ENCODE measurements at regions not wholly inside any gene's neighbourhood (a gene's known extent, or its start where the extent isn't known, plus 50 kb on each side); places are given as distances from the start of the nearest gene placed in this dataset.

GRCh38 chr6:14999106-14999505 is 246.8 kb upstream of the JARID2 start:
- TF ChIP-seq, protein P1, sequence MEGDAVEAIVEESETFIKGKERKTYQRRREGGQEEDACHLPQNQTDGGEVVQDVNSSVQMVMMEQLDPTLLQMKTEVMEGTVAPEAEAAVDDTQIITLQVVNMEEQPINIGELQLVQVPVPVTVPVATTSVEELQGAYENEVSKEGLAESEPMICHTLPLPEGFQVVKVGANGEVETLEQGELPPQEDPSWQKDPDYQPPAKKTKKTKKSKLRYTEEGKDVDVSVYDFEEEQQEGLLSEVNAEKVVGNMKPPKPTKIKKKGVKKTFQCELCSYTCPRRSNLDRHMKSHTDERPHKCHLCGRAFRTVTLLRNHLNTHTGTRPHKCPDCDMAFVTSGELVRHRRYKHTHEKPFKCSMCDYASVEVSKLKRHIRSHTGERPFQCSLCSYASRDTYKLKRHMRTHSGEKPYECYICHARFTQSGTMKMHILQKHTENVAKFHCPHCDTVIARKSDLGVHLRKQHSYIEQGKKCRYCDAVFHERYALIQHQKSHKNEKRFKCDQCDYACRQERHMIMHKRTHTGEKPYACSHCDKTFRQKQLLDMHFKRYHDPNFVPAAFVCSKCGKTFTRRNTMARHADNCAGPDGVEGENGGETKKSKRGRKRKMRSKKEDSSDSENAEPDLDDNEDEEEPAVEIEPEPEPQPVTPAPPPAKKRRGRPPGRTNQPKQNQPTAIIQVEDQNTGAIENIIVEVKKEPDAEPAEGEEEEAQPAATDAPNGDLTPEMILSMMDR (conservative IDR thresholded peaks at IDR 0.05; ENCODE audit: low read depth, low read length), result no peak
- H3K4me3 ChIP-seq (ENCODE audit: low read depth, low read length), result no peak overlapping the region

GRCh38 chr6:15001326-15001910 is 244.5 kb upstream of the JARID2 start:
- DNase-seq (ENCODE audit: low read depth), result no peak
- TF ChIP-seq, protein P1 (conservative IDR thresholded peaks at IDR 0.05; ENCODE audit: low read depth, low read length), result no peak
- H3K4me3 ChIP-seq (ENCODE audit: low read depth, low read length), result no peak overlapping the region

More at GRCh38 chr6:14999106-14999505, 246.8 kb upstream of the JARID2 start:
- no peak for DNase-seq (ENCODE audit: low read depth)

DNA sequence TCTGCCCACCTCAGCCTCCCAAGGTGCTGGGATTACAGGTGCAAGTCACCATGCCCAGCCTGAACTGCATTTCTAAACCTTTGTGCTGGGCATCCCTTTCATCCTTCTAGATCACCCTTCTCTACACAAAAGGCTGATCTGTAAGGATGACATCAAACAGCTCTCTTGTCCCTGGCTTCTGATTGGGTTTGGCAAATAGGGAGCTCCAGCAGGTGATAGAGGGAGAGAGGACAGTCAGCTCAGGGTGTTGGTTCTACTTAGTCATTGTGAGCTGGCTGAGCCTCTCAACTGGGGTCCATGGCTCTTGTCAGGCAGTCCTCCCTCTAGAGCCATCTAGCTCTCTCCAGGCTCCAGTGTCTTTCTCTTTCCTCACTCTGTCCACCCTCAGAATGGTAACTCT is 237.6 kb upstream of the JARID2 start:
- DNase-seq (ENCODE audit: low read depth), result no peak
- no peak overlapping the region for H3K4me3 ChIP-seq (ENCODE audit: low read depth, low read length)
- TF ChIP-seq, protein P1 (conservative IDR thresholded peaks at IDR 0.05; ENCODE audit: low read depth, low read length), result no peak

DNA sequence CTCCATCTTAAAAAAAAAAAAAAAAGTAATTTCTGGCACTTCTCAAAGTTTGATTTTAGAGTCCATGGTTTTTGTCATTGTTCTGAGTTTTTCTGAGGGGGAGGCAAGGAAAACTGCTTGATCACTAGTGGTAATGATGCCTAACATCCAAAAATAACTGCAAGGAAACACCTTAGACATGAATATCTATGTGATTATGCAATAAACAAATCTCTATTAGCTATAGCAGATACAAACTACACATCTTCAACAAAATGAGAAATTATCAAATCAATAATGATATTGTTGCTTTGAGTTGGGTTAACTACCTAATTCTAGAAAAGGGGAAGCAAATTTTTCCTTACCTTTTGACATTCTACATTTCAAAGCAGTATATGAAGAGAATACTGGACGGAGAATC is 230.9 kb upstream of the JARID2 start:
- DNase-seq (ENCODE audit: low read depth), result no peak
- no peak overlapping the region for H3K4me3 ChIP-seq (ENCODE audit: low read depth, low read length)
- TF ChIP-seq, protein P1 (conservative IDR thresholded peaks at IDR 0.05; ENCODE audit: low read depth, low read length), result no peak

DNA sequence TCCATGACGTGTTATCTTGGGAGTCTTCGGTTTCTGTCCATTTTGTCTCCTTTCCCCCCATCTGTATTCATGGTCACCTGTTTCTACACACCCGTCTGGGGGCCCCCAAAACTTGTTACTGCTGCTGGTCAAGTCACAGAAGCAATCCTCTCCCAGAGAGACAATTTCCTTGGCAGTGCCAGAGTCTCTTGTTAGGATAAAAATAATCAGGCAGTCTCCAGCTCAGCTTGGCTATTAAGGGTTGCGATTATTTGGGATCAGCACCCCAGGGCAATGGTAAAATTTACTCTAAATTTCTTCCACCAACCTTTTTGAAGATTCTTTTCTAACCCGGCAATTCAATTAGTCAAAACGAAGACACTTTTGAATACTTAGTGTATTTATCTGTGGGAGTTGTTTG is 229.1 kb upstream of the JARID2 start:
- no peak overlapping the region for H3K4me3 ChIP-seq (ENCODE audit: low read depth, low read length)
- DNase-seq (ENCODE audit: low read depth), result no peak
- TF ChIP-seq, protein P1 (conservative IDR thresholded peaks at IDR 0.05; ENCODE audit: low read depth, low read length), result no peak

DNA sequence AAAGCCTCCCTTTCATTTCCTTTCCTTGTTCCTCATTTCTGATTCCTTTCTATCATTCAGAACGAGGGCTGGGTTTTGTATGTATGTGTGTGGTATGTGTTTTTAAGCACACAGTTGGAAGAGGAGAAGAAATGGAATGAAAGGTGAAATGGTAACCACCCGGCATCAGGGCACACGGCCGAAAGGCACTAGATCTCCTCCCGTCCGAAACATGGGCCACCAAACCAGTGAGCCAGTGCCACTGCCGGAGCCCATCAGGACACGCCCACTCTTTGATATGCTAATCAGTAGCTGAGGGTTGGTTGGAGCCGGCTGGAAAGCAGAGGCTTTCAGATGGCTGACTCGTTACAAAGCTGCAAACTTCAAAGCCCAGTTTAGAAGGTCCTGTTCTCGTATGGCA is 228.6 kb upstream of the JARID2 start:
- no peak overlapping the region for H3K4me3 ChIP-seq (ENCODE audit: low read depth, low read length)
- DNase-seq (ENCODE audit: low read depth), result no peak
- TF ChIP-seq, protein P1 (conservative IDR thresholded peaks at IDR 0.05; ENCODE audit: low read depth, low read length), result no peak

DNA sequence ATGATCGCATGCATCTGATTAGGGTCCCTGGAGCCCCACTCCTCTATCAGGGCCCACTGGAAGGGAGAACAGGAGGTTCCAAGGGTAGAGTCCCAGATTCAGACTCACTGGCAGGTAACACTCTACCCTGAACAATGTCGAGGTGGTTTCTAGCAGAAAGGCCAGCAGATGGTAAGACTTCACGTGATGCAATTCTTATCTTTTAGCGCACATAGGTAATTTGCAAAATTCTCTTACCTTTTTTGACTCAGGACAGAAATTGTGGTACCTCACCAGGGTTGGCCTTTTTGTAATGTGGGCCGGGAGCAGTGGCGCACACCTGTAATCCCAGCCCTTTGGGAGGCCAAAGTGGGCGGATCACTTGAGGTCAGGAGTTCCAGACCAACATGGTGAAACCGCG is 228.1 kb upstream of the JARID2 start:
- DNase-seq (ENCODE audit: low read depth), result no peak

More for the DNA sequence above, 228.1 kb upstream of the JARID2 start:
- H3K4me3 ChIP-seq (ENCODE audit: low read depth, low read length), result no peak overlapping the region
- TF ChIP-seq, protein P1 (conservative IDR thresholded peaks at IDR 0.05; ENCODE audit: low read depth, low read length), result no peak

Data from epithelial cell of proximal tubule (primary cell).